Osteocyte (in vitro differentiated cells): ENCODE measurements at regions not wholly inside any gene's neighbourhood (a gene's known extent, or its start where the extent isn't known, plus 50 kb on each side); places are given as distances from the start of the nearest gene placed in this dataset.

Experiments
- DNase-seq: peaks from one replicate; pipeline ENCODE4 v3.0.0; 2021; ENCODE audit warnings: mixed read lengths; ENCODE audit not compliant: unreplicated experiment; ENCODE audit errors: extremely low spot score
- H3K27ac Mint-ChIP-seq: one replicate; pipeline ENCODE4 v1.8.0; 2021; ENCODE audit warnings: mild to moderate bottlenecking, mixed read lengths; ENCODE audit not compliant: unreplicated experiment
- H3K27me3 Mint-ChIP-seq: one replicate; pipeline ENCODE4 v1.8.0; 2021; ENCODE audit warnings: mixed read lengths; ENCODE audit not compliant: unreplicated experiment
- H3K36me3 Mint-ChIP-seq: one replicate; pipeline ENCODE4 v1.8.0; 2021; ENCODE audit warnings: mixed read lengths; ENCODE audit not compliant: unreplicated experiment
- H3K4me1 Mint-ChIP-seq: one replicate; pipeline ENCODE4 v1.8.0; 2021; ENCODE audit warnings: mixed read lengths; ENCODE audit not compliant: unreplicated experiment
- H3K4me3 Mint-ChIP-seq: one replicate; pipeline ENCODE4 v1.8.0; 2021; ENCODE audit warnings: mild to moderate bottlenecking, moderate library complexity, mixed read lengths; ENCODE audit not compliant: unreplicated experiment
- H3K9me3 Mint-ChIP-seq: one replicate; pipeline ENCODE4 v1.8.0; 2021; ENCODE audit warnings: mixed read lengths; ENCODE audit not compliant: unreplicated experiment
- TF ChIP-seq, protein P1 (sequence below): fragments of 200-600 bp; sonication (generic); IDR thresholded peaks from 2 replicates; pipeline ENCODE4 v1.5.0; 2021; ENCODE audit warnings: antibody characterized with exemption, mild to moderate bottlenecking, moderate library complexity

DNA sequence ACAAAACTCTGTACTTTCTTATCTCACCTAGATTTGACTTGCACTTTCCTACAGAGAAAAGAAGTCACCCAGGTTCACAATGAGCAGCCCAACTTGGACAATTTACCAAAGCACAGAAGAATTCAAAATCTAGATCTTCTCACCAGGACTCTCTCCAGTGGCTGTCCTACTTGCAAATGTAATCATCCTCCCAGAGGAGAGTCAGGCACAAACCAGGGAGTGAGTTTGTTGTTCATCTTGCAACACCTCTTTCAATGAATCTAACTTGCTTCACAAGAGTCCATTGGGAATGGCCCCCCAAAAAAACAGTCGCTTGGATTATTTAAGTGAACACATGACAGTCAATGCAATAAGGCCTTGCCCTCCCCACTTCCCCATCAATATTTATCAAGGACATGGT, 144.6 kb downstream of the ATL2 start:
- TF ChIP-seq, protein P1, sequence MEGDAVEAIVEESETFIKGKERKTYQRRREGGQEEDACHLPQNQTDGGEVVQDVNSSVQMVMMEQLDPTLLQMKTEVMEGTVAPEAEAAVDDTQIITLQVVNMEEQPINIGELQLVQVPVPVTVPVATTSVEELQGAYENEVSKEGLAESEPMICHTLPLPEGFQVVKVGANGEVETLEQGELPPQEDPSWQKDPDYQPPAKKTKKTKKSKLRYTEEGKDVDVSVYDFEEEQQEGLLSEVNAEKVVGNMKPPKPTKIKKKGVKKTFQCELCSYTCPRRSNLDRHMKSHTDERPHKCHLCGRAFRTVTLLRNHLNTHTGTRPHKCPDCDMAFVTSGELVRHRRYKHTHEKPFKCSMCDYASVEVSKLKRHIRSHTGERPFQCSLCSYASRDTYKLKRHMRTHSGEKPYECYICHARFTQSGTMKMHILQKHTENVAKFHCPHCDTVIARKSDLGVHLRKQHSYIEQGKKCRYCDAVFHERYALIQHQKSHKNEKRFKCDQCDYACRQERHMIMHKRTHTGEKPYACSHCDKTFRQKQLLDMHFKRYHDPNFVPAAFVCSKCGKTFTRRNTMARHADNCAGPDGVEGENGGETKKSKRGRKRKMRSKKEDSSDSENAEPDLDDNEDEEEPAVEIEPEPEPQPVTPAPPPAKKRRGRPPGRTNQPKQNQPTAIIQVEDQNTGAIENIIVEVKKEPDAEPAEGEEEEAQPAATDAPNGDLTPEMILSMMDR: no peak
- DNase-seq: no peak

DNA sequence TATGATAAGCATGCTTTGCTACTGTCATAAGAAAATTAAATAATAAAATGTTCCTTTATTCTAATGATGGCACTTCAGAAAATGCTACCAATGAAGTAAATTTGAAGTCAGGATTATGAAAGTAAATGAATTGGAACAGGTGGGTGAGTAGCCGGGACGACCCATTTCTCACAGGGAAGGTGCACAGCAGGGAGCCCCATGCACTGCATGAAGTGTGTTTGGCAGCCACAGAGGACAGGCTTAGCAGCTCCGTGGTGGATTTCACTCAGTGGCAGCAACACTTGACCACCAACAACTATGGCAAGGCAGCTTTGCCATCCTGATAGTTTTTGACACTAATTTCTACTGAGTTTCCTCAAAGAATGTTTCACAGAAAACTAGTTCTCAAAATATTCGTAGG, 146.3 kb downstream of the ATL2 start:
- Mint-ChIP-seq H3K4me1 (peaks cover 16% of the 10 kb centered on the region), H3K4me3 (no peak overlapping the region), H3K27ac (no peak overlapping the region), H3K36me3 (no peaks in the 10 kb centered on the region), H3K27me3 (peaks cover 22% of the 10 kb centered on the region), H3K9me3 (peaks cover 10% of the 10 kb centered on the region)
- no peak for DNase-seq
- TF ChIP-seq, protein P1: no peak

More for the DNA sequence above, 144.6 kb downstream of the ATL2 start:
- Mint-ChIP-seq H3K36me3 (no peaks in the 10 kb centered on the region), H3K27me3 (peaks cover 10% of the 10 kb centered on the region), H3K9me3 (peaks cover 10% of the 10 kb centered on the region), H3K4me1 (peaks cover 24% of the 10 kb centered on the region), H3K27ac (no peak overlapping the region), H3K4me3 (no peak overlapping the region)

DNA sequence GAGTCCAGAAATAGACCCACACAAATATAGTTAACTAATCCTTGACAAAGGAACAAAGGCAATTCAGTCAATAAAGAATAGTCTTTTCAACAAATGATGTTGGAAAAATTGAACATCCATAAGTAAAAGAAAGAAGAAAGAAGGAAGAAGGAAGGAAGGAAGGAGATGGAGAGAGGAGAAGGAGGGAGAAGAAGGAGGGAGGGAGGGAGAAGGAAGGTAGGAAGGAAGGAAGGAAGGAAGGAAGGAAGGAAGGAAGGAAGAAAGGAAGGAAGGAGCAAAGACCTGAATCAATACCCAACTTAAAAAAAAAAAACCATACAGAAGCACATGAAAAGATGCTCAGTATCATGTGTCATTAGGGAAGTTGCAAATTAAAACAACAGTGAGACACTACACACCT, 148.3 kb downstream of the ATL2 start:
- TF ChIP-seq, protein P1: no peak
- peaks cover 18% of the 10 kb centered on the region for H3K4me1 Mint-ChIP-seq
- no peaks in the 10 kb centered on the region for H3K9me3 Mint-ChIP-seq
- H3K27me3 Mint-ChIP-seq: peaks cover 29% of the 10 kb centered on the region
- no peak overlapping the region for H3K27ac Mint-ChIP-seq
- no peak overlapping the region for H3K4me3 Mint-ChIP-seq
- DNase-seq: no peak
- no peaks in the 10 kb centered on the region for H3K36me3 Mint-ChIP-seq

- H3K4me3 Mint-ChIP-seq: no peak overlapping the region
- H3K27ac Mint-ChIP-seq: no peak overlapping the region
- TF ChIP-seq, protein P1: no peak
- DNase-seq: no peak
- H3K36me3 Mint-ChIP-seq: peaks cover 2% of the 10 kb centered on the region
- peaks cover 9% of the 10 kb centered on the region for H3K4me1 Mint-ChIP-seq
- H3K27me3 Mint-ChIP-seq: peaks cover 29% of the 10 kb centered on the region
- peaks cover 5% of the 10 kb centered on the region for H3K9me3 Mint-ChIP-seq
Observed at GRCh38 chr2:38224821-38225437, 149.0 kb upstream of the CYP1B1 start.

- no peak overlapping the region for H3K4me3 Mint-ChIP-seq
- TF ChIP-seq, protein P1: no peak
- peaks cover 29% of the 10 kb centered on the region for H3K27me3 Mint-ChIP-seq
- H3K36me3 Mint-ChIP-seq: peaks cover 6% of the 10 kb centered on the region
- peaks cover 9% of the 10 kb centered on the region for H3K9me3 Mint-ChIP-seq
- no peak overlapping the region for H3K27ac Mint-ChIP-seq
- no peak for DNase-seq
- H3K4me1 Mint-ChIP-seq: peaks cover 9% of the 10 kb centered on the region
Observed at GRCh38 chr2:38224181-38224580, 148.2 kb upstream of the CYP1B1 start.
